ENCODE measurements at regions not wholly inside any gene's neighbourhood (a gene's known extent, or its start where the extent isn't known, plus 50 kb on each side); places are given as distances from the start of the nearest gene placed in this dataset.
"Not testable (repeated sequence)": the region's sequence is repeated elsewhere in the genome, so short reads cannot be mapped to it uniquely, and the experiment has no call there.

- ChIA-PET CTCF (no interaction called here), POLR2A (no interaction called here)
- Mint-ChIP-seq H3K27ac (no peak overlapping the region), H3K9me3 (peaks cover 4% of the 10 kb centered on the region), H3K36me3 (ENCODE audit: low read depth) (no peaks in the 10 kb centered on the region), H3K27me3 (no peaks in the 10 kb centered on the region), H3K4me1 (peaks cover 4% of the 10 kb centered on the region), H3K4me3 (no peak overlapping the region)
- DNase-seq: no peak
Measured at GRCh38 chr2:187774551-187775071, 220.4 kb upstream of the TFPI start.

- Mint-ChIP-seq H3K9me3 (peaks cover 4% of the 10 kb centered on the region), H3K27ac (no peak overlapping the region), H3K36me3 (ENCODE audit: low read depth) (no peaks in the 10 kb centered on the region), H3K4me1 (peaks cover 4% of the 10 kb centered on the region), H3K27me3 (no peaks in the 10 kb centered on the region), H3K4me3 (no peak overlapping the region)
- ChIA-PET CTCF (no interaction called here), POLR2A (no interaction called here)
- DNase-seq: no peak
Measured at GRCh38 chr2:187775196-187775595, 221.0 kb upstream of the TFPI start.

GRCh38 chr2:187775651-187776050 is 221.4 kb upstream of the TFPI start:
- no peak for DNase-seq
- H3K4me3 Mint-ChIP-seq: no peak overlapping the region
- no peak overlapping the region for H3K27ac Mint-ChIP-seq
- H3K27me3 Mint-ChIP-seq: no peaks in the 10 kb centered on the region
- ChIA-PET POLR2A (no interaction called here), CTCF (no interaction called here)
- peaks cover 4% of the 10 kb centered on the region for H3K4me1 Mint-ChIP-seq
- H3K9me3 Mint-ChIP-seq: peaks cover 4% of the 10 kb centered on the region
- no peaks in the 10 kb centered on the region for H3K36me3 Mint-ChIP-seq (ENCODE audit: low read depth)

- DNase-seq: no peak
- Mint-ChIP-seq H3K27ac (no peak overlapping the region), H3K4me1 (no peaks in the 10 kb centered on the region), H3K27me3 (no peaks in the 10 kb centered on the region), H3K36me3 (ENCODE audit: low read depth) (no peaks in the 10 kb centered on the region), H3K9me3 (peaks cover 2% of the 10 kb centered on the region), H3K4me3 (no peak overlapping the region)
- CTCF ChIA-PET: no interaction called here
- POLR2A ChIA-PET: no interaction called here
Measured at GRCh38 chr2:187782301-187782700, 228.1 kb upstream of the TFPI start.

GRCh38 chr2:187783446-187783845 is 229.2 kb upstream of the TFPI start:
- CTCF ChIA-PET: no interaction called here
- no peaks in the 10 kb centered on the region for H3K4me1 Mint-ChIP-seq
- peaks cover 2% of the 10 kb centered on the region for H3K9me3 Mint-ChIP-seq
- H3K27me3 Mint-ChIP-seq: no peaks in the 10 kb centered on the region
- no peaks in the 10 kb centered on the region for H3K36me3 Mint-ChIP-seq (ENCODE audit: low read depth)
- H3K4me3 Mint-ChIP-seq: no peak overlapping the region
- H3K27ac Mint-ChIP-seq: no peak overlapping the region
- DNase-seq: no peak
- POLR2A ChIA-PET: no interaction called here

GRCh38 chr2:187784138-187784537 is 229.9 kb upstream of the TFPI start:
- H3K27me3 Mint-ChIP-seq; H3K36me3 Mint-ChIP-seq (ENCODE audit: low read depth); POLR2A ChIA-PET; H3K27ac Mint-ChIP-seq; H3K4me1 Mint-ChIP-seq; CTCF ChIA-PET; DNase-seq; H3K9me3 Mint-ChIP-seq; H3K4me3 Mint-ChIP-seq: not testable (repeated sequence)

- POLR2A ChIA-PET: no interaction called here
- peaks cover 5% of the 10 kb centered on the region for H3K9me3 Mint-ChIP-seq
Measured at GRCh38 chr2:187799601-187800000, 245.4 kb upstream of the TFPI start.

GRCh38 chr2:187803816-187804215 is 249.6 kb upstream of the TFPI start:
- no peak for DNase-seq
- Mint-ChIP-seq H3K4me3 (no peak overlapping the region), H3K4me1 (no peaks in the 10 kb centered on the region), H3K36me3 (ENCODE audit: low read depth) (no peaks in the 10 kb centered on the region), H3K27ac (no peak overlapping the region), H3K27me3 (no peaks in the 10 kb centered on the region), H3K9me3 (peaks cover 6% of the 10 kb centered on the region)
- POLR2A ChIA-PET: no interaction called here
- CTCF ChIA-PET: no interaction called here

More at GRCh38 chr2:187799601-187800000, 245.4 kb upstream of the TFPI start:
- no peaks in the 10 kb centered on the region for H3K36me3 Mint-ChIP-seq (ENCODE audit: low read depth)
- no peak overlapping the region for H3K4me3 Mint-ChIP-seq
- DNase-seq: no peak
- no peaks in the 10 kb centered on the region for H3K4me1 Mint-ChIP-seq
- CTCF ChIA-PET: no interaction called here
- H3K27ac Mint-ChIP-seq: no peak overlapping the region
- H3K27me3 Mint-ChIP-seq: no peaks in the 10 kb centered on the region

- no peaks in the 10 kb centered on the region for H3K27me3 Mint-ChIP-seq
- no peak overlapping the region for H3K27ac Mint-ChIP-seq
- no peak overlapping the region for H3K4me3 Mint-ChIP-seq
- no peaks in the 10 kb centered on the region for H3K9me3 Mint-ChIP-seq
- ChIA-PET CTCF (no interaction called here), POLR2A (no interaction called here)
- H3K4me1 Mint-ChIP-seq: no peaks in the 10 kb centered on the region
- DNase-seq: no peak
- H3K36me3 Mint-ChIP-seq (ENCODE audit: low read depth): no peaks in the 10 kb centered on the region
Measured at GRCh38 chr2:187815113-187815512, 260.9 kb upstream of the TFPI start.

GRCh38 chr2:187819624-187820023 is 265.4 kb upstream of the TFPI start:
- Mint-ChIP-seq H3K27me3 (no peaks in the 10 kb centered on the region), H3K27ac (no peak overlapping the region), H3K36me3 (ENCODE audit: low read depth) (no peaks in the 10 kb centered on the region), H3K4me1 (no peaks in the 10 kb centered on the region), H3K9me3 (no peaks in the 10 kb centered on the region), H3K4me3 (no peak overlapping the region)
- no peak for DNase-seq
- ChIA-PET CTCF (no interaction called here), POLR2A (no interaction called here)

GRCh38 chr2:187825108-187825507 is 270.9 kb upstream of the TFPI start:
- CTCF ChIA-PET: no interaction called here
- POLR2A ChIA-PET: no interaction called here
- H3K27me3 Mint-ChIP-seq: no peaks in the 10 kb centered on the region
- no peaks in the 10 kb centered on the region for H3K36me3 Mint-ChIP-seq (ENCODE audit: low read depth)
- H3K4me3 Mint-ChIP-seq: no peak overlapping the region
- no peaks in the 10 kb centered on the region for H3K4me1 Mint-ChIP-seq
- DNase-seq: no peak
- no peak overlapping the region for H3K27ac Mint-ChIP-seq
- peaks cover 5% of the 10 kb centered on the region for H3K9me3 Mint-ChIP-seq

GRCh38 chr2:187826023-187826422 is 271.8 kb upstream of the TFPI start:
- no peaks in the 10 kb centered on the region for H3K27me3 Mint-ChIP-seq
- DNase-seq: no peak
- H3K9me3 Mint-ChIP-seq: peaks cover 5% of the 10 kb centered on the region
- H3K4me1 Mint-ChIP-seq: no peaks in the 10 kb centered on the region
- CTCF ChIA-PET: no interaction called here
- POLR2A ChIA-PET: no interaction called here
- H3K27ac Mint-ChIP-seq: no peak overlapping the region
- H3K4me3 Mint-ChIP-seq: no peak overlapping the region
- H3K36me3 Mint-ChIP-seq (ENCODE audit: low read depth): no peaks in the 10 kb centered on the region

GRCh38 chr2:187834787-187835186 is 280.6 kb upstream of the TFPI start:
- no peak for DNase-seq
- CTCF ChIA-PET: no interaction called here
- no peaks in the 10 kb centered on the region for H3K9me3 Mint-ChIP-seq
- H3K4me1 Mint-ChIP-seq: no peaks in the 10 kb centered on the region
- POLR2A ChIA-PET: no interaction called here
- H3K27ac Mint-ChIP-seq: no peak overlapping the region
- no peak overlapping the region for H3K4me3 Mint-ChIP-seq
- H3K27me3 Mint-ChIP-seq: no peaks in the 10 kb centered on the region
- no peaks in the 10 kb centered on the region for H3K36me3 Mint-ChIP-seq (ENCODE audit: low read depth)

- POLR2A ChIA-PET: no interaction called here
- Mint-ChIP-seq H3K27ac (no peak overlapping the region), H3K9me3 (no peaks in the 10 kb centered on the region), H3K4me3 (no peak overlapping the region), H3K36me3 (ENCODE audit: low read depth) (no peaks in the 10 kb centered on the region), H3K27me3 (no peaks in the 10 kb centered on the region), H3K4me1 (no peaks in the 10 kb centered on the region)
- CTCF ChIA-PET: no interaction called here
- no peak for DNase-seq
Measured at GRCh38 chr2:187838690-187839089, 284.5 kb upstream of the TFPI start.

- no peak for DNase-seq
- Mint-ChIP-seq H3K9me3 (no peaks in the 10 kb centered on the region), H3K27ac (no peak overlapping the region), H3K36me3 (ENCODE audit: low read depth) (no peaks in the 10 kb centered on the region), H3K27me3 (no peaks in the 10 kb centered on the region), H3K4me1 (no peaks in the 10 kb centered on the region), H3K4me3 (no peak overlapping the region)
- ChIA-PET CTCF (interaction anchor here (1.5 kb wide), 1 partner anchor 342 kb away, joined by 6 read pairs; no protein-coding TSS in a partner anchor), POLR2A (no interaction called here)
Measured at GRCh38 chr2:187842315-187842714, 288.1 kb upstream of the TFPI start.
